Mammary epithelial cell (primary cell): ENCODE measurements at regions not wholly inside any gene's neighbourhood (a gene's known extent, or its start where the extent isn't known, plus 50 kb on each side); places are given as distances from the start of the nearest gene placed in this dataset.

ENCODE experiments used
- CTCF ChIP-seq, 2 donors: IDR thresholded peaks in 1 of 2; conservative IDR thresholded peaks in 1 of 2; 2 replicates each; pipeline ENCODE4 v1.5.1; 2011 to 2012; ENCODE audit warnings: inconsistent platforms in 2 of 2, low read length in 2 of 2, mild to moderate bottlenecking in 2 of 2, control low read depth in 1 of 2, low read depth in 1 of 2; ENCODE audit not compliant: insufficient read depth in 1 of 2; ENCODE audit errors: extremely low read depth in 1 of 2
- EZH2 ChIP-seq: IDR thresholded peaks from 2 replicates; pipeline ENCODE4 v1.6.1; 2012; ENCODE audit warnings: low read length, inconsistent platforms, borderline replicate concordance

GRCh38 chr4:56086073-56086541 is 137.4 kb downstream of the CEP135 start:
- TF ChIP-seq CTCF (conservative IDR thresholded peaks at IDR 0.05 in 1 of 2, IDR thresholded peaks at IDR 0.05 in 1 of 2; ENCODE audit: extremely low read depth in 1 of 2, insufficient read depth in 1 of 2, low read depth in 1 of 2, low read length in 2 of 2) (no peak), EZH2 (no peak)
